Keratinocyte (primary cell): ENCODE measurements at regions not wholly inside any gene's neighbourhood (a gene's known extent, or its start where the extent isn't known, plus 50 kb on each side); places are given as distances from the start of the nearest gene placed in this dataset.

Source experiments
- DNase-seq: peaks from one replicate; pipeline ENCODE4 v3.0.0-alpha.2; 2011; ENCODE audit warnings: low read depth, missing footprints, low spot score
- FAIRE-seq: peaks from 2 replicates; lab custom pipeline; 2011; peaks lifted over from hg19 to GRCh38; lab: Jason Lieb, UNC
- H2AFZ ChIP-seq: 2 replicates; pipeline ENCODE4 v1.6.0; 2012; ENCODE audit warnings: low read length, control low read depth, inconsistent platforms; ENCODE audit not compliant: control insufficient read depth
- H3K27ac ChIP-seq: 2 replicates; pipeline ENCODE4 v1.5.1; 2011; ENCODE audit warnings: low read length; ENCODE audit not compliant: control insufficient read depth, insufficient read depth
- H3K27me3 ChIP-seq: 3 replicates; pipeline ENCODE4 v1.6.0; 2011; ENCODE audit warnings: low read length; ENCODE audit not compliant: control insufficient read depth, insufficient read depth; ENCODE audit errors: extremely low read depth
- H3K36me3 ChIP-seq, 2 experiments: 2 replicates in 1 of 2; 3 replicates in 1 of 2; pipeline ENCODE4 v1.5.1; 2011; ENCODE audit warnings: low read length in 2 of 2, mild to moderate bottlenecking in 1 of 2; ENCODE audit not compliant: control insufficient read depth in 2 of 2, insufficient read depth in 2 of 2; ENCODE audit errors: extremely low read depth in 1 of 2
- H3K4me1 ChIP-seq: 3 replicates; pipeline ENCODE4 v1.5.1; 2011; ENCODE audit warnings: low read length; ENCODE audit not compliant: control insufficient read depth, insufficient read depth; ENCODE audit errors: extremely low read depth
- H3K4me2 ChIP-seq: 3 replicates; pipeline ENCODE4 v1.6.0; 2011; ENCODE audit warnings: low read depth, low read length; ENCODE audit not compliant: control insufficient read depth, insufficient read depth; ENCODE audit errors: extremely low read depth
- H3K4me3 ChIP-seq, 3 experiments: fragments of 200-600 bp in 1 of 3; sonication (generic) in 1 of 3; 2 replicates in 2 of 3; 3 replicates in 1 of 3; pipeline ENCODE4 v1.5.1; 2011 to 2016; ENCODE audit warnings: low read length in 3 of 3, mild to moderate bottlenecking in 3 of 3, control low read depth in 2 of 3, inconsistent platforms in 1 of 3, low read depth in 1 of 3, mixed read lengths in 1 of 3, mixed run types in 1 of 3, moderate library complexity in 1 of 3; ENCODE audit not compliant: control insufficient read depth in 2 of 3, insufficient read depth in 2 of 3; ENCODE audit errors: extremely low read depth in 1 of 3
- H3K79me2 ChIP-seq: 2 replicates; pipeline ENCODE4 v1.6.0; 2012; ENCODE audit warnings: low read length; ENCODE audit not compliant: control insufficient read depth, insufficient read depth
- H3K9ac ChIP-seq: 3 replicates; pipeline ENCODE4 v1.6.0; 2011; ENCODE audit warnings: low read length; ENCODE audit not compliant: control insufficient read depth, insufficient read depth; ENCODE audit errors: extremely low read depth
- H3K9me1 ChIP-seq: 3 replicates; pipeline ENCODE4 v1.6.0; 2011; ENCODE audit warnings: low read length; ENCODE audit not compliant: control insufficient read depth, insufficient read depth; ENCODE audit errors: extremely low read depth
- H3K9me3 ChIP-seq: 2 replicates; pipeline ENCODE4 v1.5.1; 2012; ENCODE audit warnings: low read depth, low read length; ENCODE audit not compliant: control insufficient read depth
- H4K20me1 ChIP-seq: 3 replicates; pipeline ENCODE4 v1.6.0; 2011; ENCODE audit warnings: low read length; ENCODE audit not compliant: control insufficient read depth, insufficient read depth; ENCODE audit errors: extremely low read depth
- EZH2 ChIP-seq: IDR thresholded peaks from one replicate; pipeline ENCODE4 v1.6.1; 2012; ENCODE audit warnings: inconsistent platforms, mild to moderate bottlenecking, low read length, moderate library complexity
- dilution Hi-C: fragments of 300-500 bp; cut with MboI; formaldehyde crosslinking; loops from one replicate; pipeline ENCODE4 v1.7.0; 2020; ENCODE audit warnings: low sequenced_read_pairs; ENCODE audit not compliant: extremely low pct_ligation_motif_present
- TF ChIP-seq, protein P1 (sequence below), 3 experiments: IDR thresholded peaks in 1 of 3; conservative IDR thresholded peaks in 1 of 3; optimal IDR thresholded peaks in 1 of 3; 2 replicates in 2 of 3; 3 replicates in 1 of 3; pipeline versions ENCODE3 to v1.5.1; 2011; ENCODE audit warnings: low read length in 3 of 3, mild to moderate bottlenecking in 3 of 3, moderate library complexity in 2 of 3, control low read depth in 1 of 3, inconsistent platforms in 1 of 3; ENCODE audit not compliant: insufficient read depth in 2 of 3; ENCODE audit errors: extremely low read depth in 1 of 3

DNA sequence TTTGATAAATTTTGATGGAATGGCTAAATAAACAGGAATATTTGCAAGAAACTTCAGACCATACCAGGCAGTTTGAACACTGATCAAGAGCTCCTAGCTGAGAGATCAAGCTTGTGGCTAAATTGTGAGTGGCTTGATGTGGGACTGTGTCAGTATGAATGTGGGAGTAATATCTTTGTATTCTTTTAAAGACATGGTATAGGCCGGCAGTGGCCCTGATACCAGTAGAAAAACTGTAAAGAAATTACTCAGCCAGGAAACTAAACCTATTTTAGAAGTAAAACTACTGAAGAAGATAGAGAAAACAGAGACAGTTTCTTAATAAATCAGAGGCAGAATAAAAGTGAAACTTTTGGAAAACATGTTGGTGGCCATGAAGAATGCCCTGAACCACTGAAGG lies 608.4 kb upstream of the SYNCRIP start:
- Histone ChIP-seq H3K4me3 (no peak overlapping the region), H3K36me3 (no peaks in the 10 kb centered on the region), H2AFZ (no peak overlapping the region), H4K20me1 (no peaks in the 10 kb centered on the region), H3K9me1 (no peaks in the 10 kb centered on the region), H3K79me2 (no peaks in the 10 kb centered on the region), H3K4me1 (no peaks in the 10 kb centered on the region), H3K9ac (no peak overlapping the region), H3K27ac (no peak overlapping the region), H3K27me3 (no peaks in the 10 kb centered on the region), H3K4me2 (no peak overlapping the region), H3K9me3 (no peaks in the 10 kb centered on the region)
- DNase-seq, result no peak
- dilution Hi-C loops, result no loop called here
- FAIRE-seq, result no peak
- TF ChIP-seq, protein P1, sequence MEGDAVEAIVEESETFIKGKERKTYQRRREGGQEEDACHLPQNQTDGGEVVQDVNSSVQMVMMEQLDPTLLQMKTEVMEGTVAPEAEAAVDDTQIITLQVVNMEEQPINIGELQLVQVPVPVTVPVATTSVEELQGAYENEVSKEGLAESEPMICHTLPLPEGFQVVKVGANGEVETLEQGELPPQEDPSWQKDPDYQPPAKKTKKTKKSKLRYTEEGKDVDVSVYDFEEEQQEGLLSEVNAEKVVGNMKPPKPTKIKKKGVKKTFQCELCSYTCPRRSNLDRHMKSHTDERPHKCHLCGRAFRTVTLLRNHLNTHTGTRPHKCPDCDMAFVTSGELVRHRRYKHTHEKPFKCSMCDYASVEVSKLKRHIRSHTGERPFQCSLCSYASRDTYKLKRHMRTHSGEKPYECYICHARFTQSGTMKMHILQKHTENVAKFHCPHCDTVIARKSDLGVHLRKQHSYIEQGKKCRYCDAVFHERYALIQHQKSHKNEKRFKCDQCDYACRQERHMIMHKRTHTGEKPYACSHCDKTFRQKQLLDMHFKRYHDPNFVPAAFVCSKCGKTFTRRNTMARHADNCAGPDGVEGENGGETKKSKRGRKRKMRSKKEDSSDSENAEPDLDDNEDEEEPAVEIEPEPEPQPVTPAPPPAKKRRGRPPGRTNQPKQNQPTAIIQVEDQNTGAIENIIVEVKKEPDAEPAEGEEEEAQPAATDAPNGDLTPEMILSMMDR (optimal IDR thresholded peaks at IDR 0.05 in 1 of 3, IDR thresholded peaks at IDR 0.05 in 1 of 3, conservative IDR thresholded peaks at IDR 0.05 in 1 of 3; ENCODE audit: extremely low read depth in 1 of 3, insufficient read depth in 2 of 3, low read length in 3 of 3), result no peak
- no peak for TF ChIP-seq EZH2

DNA sequence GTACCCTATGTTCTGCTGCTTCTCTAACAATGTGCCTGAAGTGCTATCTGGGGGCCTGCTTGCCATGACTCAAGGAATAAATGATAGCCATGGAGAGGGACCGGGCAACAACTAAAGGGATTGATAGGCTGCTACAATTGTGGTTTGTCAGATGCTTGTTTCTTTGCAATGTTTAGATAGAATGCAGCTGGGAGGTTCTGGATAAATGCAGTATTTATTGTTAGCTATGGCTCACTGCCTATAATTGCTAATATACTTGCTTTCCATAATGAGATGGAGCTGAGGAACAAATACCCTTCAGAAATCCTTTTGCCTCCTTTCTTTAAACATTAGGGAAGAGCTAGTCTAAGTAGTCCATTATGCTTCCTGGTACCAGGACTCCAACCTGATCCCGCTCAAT lies 575.2 kb upstream of the SYNCRIP start:
- dilution Hi-C loops, result no loop called here
- no peak overlapping the region for H3K4me3 ChIP-seq
- H3K4me2 ChIP-seq, result no peak overlapping the region
- FAIRE-seq (no peak), DNase-seq (no peak)
- H4K20me1 ChIP-seq, result no peaks in the 10 kb centered on the region
- H3K79me2 ChIP-seq, result no peaks in the 10 kb centered on the region
- TF ChIP-seq, protein P1 (optimal IDR thresholded peaks at IDR 0.05 in 1 of 3, IDR thresholded peaks at IDR 0.05 in 1 of 3, conservative IDR thresholded peaks at IDR 0.05 in 1 of 3; ENCODE audit: extremely low read depth in 1 of 3, insufficient read depth in 2 of 3, low read length in 3 of 3), result no peak
- TF ChIP-seq EZH2, result no peak
- no peaks in the 10 kb centered on the region for H3K9me3 ChIP-seq
- no peak overlapping the region for H3K27ac ChIP-seq
- H3K36me3 ChIP-seq, result no peaks in the 10 kb centered on the region
- no peaks in the 10 kb centered on the region for H3K27me3 ChIP-seq
- H3K4me1 ChIP-seq, result no peaks in the 10 kb centered on the region
- no peaks in the 10 kb centered on the region for H3K9me1 ChIP-seq
- H3K9ac ChIP-seq, result no peak overlapping the region
- no peak overlapping the region for H2AFZ ChIP-seq
